ENCODE measurements at regions not wholly inside any gene's neighbourhood (a gene's known extent, or its start where the extent isn't known, plus 50 kb on each side); places are given as distances from the start of the nearest gene placed in this dataset.
"Not testable (repeated sequence)": the region's sequence is repeated elsewhere in the genome, so short reads cannot be mapped to it uniquely, and the experiment has no call there.

DNA sequence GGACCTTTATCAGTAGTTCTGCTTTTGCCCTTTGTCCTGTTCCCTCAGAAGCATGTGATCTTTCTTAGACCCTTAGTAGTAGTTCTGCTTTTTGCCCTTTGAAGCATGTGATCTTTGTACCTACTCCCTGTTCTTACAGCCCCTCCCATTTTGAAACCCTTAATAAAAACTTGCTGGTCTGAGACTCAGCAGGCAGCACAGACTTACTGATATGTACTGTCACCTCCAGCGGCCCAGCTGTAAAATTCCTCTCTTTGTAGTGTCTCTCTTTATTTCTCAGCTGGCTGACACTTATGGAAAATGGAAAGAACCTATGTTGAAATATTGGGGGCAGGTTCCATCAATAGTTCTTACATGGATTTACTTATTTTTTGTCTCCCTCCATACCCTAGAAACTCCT, 110.4 kb downstream of the UNC93B1 start:
- TF ChIP-seq, protein P1, sequence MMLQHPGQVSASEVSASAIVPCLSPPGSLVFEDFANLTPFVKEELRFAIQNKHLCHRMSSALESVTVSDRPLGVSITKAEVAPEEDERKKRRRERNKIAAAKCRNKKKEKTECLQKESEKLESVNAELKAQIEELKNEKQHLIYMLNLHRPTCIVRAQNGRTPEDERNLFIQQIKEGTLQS (IDR thresholded peaks at IDR 0.05), result not testable (repeated sequence)
- TF ChIP-seq, protein P2, sequence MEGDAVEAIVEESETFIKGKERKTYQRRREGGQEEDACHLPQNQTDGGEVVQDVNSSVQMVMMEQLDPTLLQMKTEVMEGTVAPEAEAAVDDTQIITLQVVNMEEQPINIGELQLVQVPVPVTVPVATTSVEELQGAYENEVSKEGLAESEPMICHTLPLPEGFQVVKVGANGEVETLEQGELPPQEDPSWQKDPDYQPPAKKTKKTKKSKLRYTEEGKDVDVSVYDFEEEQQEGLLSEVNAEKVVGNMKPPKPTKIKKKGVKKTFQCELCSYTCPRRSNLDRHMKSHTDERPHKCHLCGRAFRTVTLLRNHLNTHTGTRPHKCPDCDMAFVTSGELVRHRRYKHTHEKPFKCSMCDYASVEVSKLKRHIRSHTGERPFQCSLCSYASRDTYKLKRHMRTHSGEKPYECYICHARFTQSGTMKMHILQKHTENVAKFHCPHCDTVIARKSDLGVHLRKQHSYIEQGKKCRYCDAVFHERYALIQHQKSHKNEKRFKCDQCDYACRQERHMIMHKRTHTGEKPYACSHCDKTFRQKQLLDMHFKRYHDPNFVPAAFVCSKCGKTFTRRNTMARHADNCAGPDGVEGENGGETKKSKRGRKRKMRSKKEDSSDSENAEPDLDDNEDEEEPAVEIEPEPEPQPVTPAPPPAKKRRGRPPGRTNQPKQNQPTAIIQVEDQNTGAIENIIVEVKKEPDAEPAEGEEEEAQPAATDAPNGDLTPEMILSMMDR (IDR thresholded peaks at IDR 0.05 in 2 of 3, conservative IDR thresholded peaks at IDR 0.05 in 1 of 3; ENCODE audit: borderline replicate concordance in 1 of 3, insufficient read depth in 1 of 3, low read depth in 2 of 3, low read length in 2 of 3), result not testable (repeated sequence)
- TF ChIP-seq POLR2A (IDR thresholded peaks at IDR 0.05; ENCODE audit: borderline replicate concordance, extremely low read depth, insufficient read depth, insufficient read length); EZH2 (IDR thresholded peaks at IDR 0.05); POLR2AphosphoS5 (IDR thresholded peaks at IDR 0.05; ENCODE audit: low read depth, low read length); SRF (IDR thresholded peaks at IDR 0.05; ENCODE audit: low read depth); ZFX (IDR thresholded peaks at IDR 0.05); CEBPB (IDR thresholded peaks at IDR 0.05; ENCODE audit: low read depth); ZNF274 (IDR thresholded peaks at IDR 0.05; ENCODE audit: low read depth, low read length): not testable (repeated sequence)
- TF ChIP-seq, protein P3, sequence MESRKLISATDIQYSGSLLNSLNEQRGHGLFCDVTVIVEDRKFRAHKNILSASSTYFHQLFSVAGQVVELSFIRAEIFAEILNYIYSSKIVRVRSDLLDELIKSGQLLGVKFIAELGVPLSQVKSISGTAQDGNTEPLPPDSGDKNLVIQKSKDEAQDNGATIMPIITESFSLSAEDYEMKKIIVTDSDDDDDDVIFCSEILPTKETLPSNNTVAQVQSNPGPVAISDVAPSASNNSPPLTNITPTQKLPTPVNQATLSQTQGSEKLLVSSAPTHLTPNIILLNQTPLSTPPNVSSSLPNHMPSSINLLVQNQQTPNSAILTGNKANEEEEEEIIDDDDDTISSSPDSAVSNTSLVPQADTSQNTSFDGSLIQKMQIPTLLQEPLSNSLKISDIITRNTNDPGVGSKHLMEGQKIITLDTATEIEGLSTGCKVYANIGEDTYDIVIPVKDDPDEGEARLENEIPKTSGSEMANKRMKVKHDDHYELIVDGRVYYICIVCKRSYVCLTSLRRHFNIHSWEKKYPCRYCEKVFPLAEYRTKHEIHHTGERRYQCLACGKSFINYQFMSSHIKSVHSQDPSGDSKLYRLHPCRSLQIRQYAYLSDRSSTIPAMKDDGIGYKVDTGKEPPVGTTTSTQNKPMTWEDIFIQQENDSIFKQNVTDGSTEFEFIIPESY (IDR thresholded peaks at IDR 0.05; ENCODE audit: extremely low read depth, insufficient replicate concordance, low read length), result not testable (repeated sequence)
- TF ChIP-seq, protein P4, sequence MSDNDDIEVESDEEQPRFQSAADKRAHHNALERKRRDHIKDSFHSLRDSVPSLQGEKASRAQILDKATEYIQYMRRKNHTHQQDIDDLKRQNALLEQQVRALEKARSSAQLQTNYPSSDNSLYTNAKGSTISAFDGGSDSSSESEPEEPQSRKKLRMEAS (IDR thresholded peaks at IDR 0.05), result not testable (repeated sequence)
- TF ChIP-seq, protein P5, sequence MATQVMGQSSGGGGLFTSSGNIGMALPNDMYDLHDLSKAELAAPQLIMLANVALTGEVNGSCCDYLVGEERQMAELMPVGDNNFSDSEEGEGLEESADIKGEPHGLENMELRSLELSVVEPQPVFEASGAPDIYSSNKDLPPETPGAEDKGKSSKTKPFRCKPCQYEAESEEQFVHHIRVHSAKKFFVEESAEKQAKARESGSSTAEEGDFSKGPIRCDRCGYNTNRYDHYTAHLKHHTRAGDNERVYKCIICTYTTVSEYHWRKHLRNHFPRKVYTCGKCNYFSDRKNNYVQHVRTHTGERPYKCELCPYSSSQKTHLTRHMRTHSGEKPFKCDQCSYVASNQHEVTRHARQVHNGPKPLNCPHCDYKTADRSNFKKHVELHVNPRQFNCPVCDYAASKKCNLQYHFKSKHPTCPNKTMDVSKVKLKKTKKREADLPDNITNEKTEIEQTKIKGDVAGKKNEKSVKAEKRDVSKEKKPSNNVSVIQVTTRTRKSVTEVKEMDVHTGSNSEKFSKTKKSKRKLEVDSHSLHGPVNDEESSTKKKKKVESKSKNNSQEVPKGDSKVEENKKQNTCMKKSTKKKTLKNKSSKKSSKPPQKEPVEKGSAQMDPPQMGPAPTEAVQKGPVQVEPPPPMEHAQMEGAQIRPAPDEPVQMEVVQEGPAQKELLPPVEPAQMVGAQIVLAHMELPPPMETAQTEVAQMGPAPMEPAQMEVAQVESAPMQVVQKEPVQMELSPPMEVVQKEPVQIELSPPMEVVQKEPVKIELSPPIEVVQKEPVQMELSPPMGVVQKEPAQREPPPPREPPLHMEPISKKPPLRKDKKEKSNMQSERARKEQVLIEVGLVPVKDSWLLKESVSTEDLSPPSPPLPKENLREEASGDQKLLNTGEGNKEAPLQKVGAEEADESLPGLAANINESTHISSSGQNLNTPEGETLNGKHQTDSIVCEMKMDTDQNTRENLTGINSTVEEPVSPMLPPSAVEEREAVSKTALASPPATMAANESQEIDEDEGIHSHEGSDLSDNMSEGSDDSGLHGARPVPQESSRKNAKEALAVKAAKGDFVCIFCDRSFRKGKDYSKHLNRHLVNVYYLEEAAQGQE (IDR thresholded peaks at IDR 0.05; ENCODE audit: low read depth), result not testable (repeated sequence)

Data from HCT116 (cell line).